LNCaP clone FGC (cell line): ENCODE measurements at regions not wholly inside any gene's neighbourhood (a gene's known extent, or its start where the extent isn't known, plus 50 kb on each side); places are given as distances from the start of the nearest gene placed in this dataset.
A peak's percentile ranks its signal among the peaks of the same experiment; 100 is the strongest.

ENCODE experiments used
- DNase-seq: peaks from one replicate; pipeline ENCODE4 v3.0.0-alpha.2; 2011; ENCODE audit warnings: low read depth
- H3K4me3 ChIP-seq: 2 replicates; pipeline ENCODE4 v1.5.1; 2011; ENCODE audit warnings: mild to moderate bottlenecking, low read depth, low read length, control low read depth
- CTCF ChIP-seq: IDR thresholded peaks from 2 replicates; pipeline ENCODE4 v1.5.1; 2012; ENCODE audit warnings: mild to moderate bottlenecking; ENCODE audit not compliant: control insufficient read depth, insufficient read depth; ENCODE audit errors: extremely low read depth

DNA sequence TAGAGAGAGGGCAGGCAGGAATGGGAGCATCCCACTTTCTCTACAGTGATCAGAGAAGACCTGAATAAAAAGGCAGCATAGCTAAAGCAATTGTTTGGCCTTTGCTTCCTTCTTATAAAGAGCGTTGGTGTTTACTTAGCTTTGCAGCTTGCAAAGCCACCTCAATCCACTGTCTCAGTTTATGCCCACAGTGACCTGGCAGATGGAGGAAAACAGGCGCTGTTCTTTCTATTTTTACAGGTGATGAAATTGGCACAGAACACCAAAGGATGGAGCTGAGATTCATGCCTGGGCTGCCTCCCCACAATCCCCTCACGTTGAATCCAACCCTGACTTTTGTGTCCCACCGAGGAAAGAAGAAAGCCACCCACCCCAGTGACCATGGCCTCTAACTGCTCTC, 130.5 kb downstream of the TTLL2 start:
- no peak for TF ChIP-seq CTCF

GRCh38 chr6:167462514-167463312, 137.8 kb downstream of the TTLL2 start:
- no peak for DNase-seq
- no peak for TF ChIP-seq CTCF
- H3K4me3 ChIP-seq: no peak overlapping the region

More for the DNA sequence above, 130.5 kb downstream of the TTLL2 start:
- no peak overlapping the region for H3K4me3 ChIP-seq
- DNase-seq: peak; percentile 54

GRCh38 chr6:167464177-167464576, 139.3 kb downstream of the TTLL2 start:
- no peak for DNase-seq
- TF ChIP-seq CTCF: no peak
- no peak overlapping the region for H3K4me3 ChIP-seq

DNA sequence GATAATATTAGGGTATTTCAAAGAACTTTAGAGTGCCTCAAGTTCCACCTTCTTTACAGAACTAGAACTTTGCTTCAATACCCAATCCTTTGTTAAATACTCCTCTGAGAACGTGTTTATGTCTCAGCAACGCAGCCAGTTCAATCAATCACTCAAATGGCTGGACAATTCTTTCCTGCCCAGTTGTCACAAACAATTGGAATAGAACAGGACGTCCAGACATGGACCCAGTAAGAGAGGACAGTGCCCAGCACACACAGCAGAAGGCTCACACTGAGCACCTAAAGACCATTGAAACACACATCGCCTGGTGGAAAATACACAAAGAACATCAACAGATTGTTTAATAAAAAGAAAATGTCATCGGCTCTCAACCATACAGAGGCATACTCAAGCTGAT, 140.6 kb downstream of the TTLL2 start:
- TF ChIP-seq CTCF: no peak
- H3K4me3 ChIP-seq: no peak overlapping the region
- DNase-seq: no peak

DNA sequence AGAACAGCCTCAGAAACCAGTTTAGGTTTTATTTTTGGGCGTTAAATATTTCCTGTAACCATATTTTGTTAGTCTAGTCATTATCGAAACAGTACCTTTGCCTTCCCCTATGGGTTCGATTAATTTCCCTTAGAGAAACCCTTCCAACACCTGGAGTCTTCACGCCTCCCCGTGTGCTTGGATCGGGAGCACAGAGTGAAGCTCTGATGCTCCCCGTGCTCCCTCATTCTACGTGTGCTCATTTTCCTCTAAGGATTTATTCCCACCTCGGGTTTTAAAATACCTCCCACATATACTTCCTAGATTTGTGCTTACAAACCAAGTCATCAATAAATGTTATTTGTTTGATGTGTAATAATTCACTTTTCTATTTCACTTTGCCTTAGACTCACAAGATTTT, 142.4 kb downstream of the TTLL2 start:
- TF ChIP-seq CTCF: no peak
- DNase-seq: no peak
- H3K4me3 ChIP-seq: no peak overlapping the region

- DNase-seq: no peak
- H3K4me3 ChIP-seq: no peak overlapping the region
- TF ChIP-seq CTCF: no peak
Measured at GRCh38 chr6:167467793-167468431, 143.0 kb downstream of the TTLL2 start.
